Testis (tissue), 2 donors: ENCODE measurements at regions not wholly inside any gene's neighbourhood (a gene's known extent, or its start where the extent isn't known, plus 50 kb on each side); places are given as distances from the start of the nearest gene placed in this dataset.

Source experiments
- DNase-seq: peaks from one replicate; pipeline ENCODE4 v3.0.0-alpha.2; 2019
- H3K27ac ChIP-seq, 2 donors: fragments of 200-600 bp; sonication (generic); one replicate each; pipeline ENCODE4 v1.5.1; 2019
- H3K27me3 ChIP-seq: fragments of 200-600 bp; sonication (generic); one replicate; pipeline ENCODE4 v1.5.1; 2019
- H3K36me3 ChIP-seq: fragments of 200-600 bp; sonication (generic); one replicate; pipeline ENCODE4 v1.5.1; 2017; ENCODE audit warnings: low read depth; ENCODE audit errors: missing control alignments
- H3K4me1 ChIP-seq: fragments of 200-600 bp; sonication (generic); one replicate; pipeline ENCODE4 v1.5.1; 2019
- H3K4me3 ChIP-seq, 2 donors: fragments of 200-600 bp; sonication (generic); one replicate each; pipeline ENCODE4 v1.5.1; 2017 to 2019
- H3K9me3 ChIP-seq: fragments of 200-600 bp; sonication (generic); one replicate; pipeline ENCODE4 v1.5.1; 2017
- POLR2A ChIP-seq: fragments of 450-650 bp; IDR thresholded peaks from one replicate; pipeline ENCODE4 v1.6.1; 2017; ENCODE audit warnings: antibody characterized with exemption, mild to moderate bottlenecking, moderate library complexity
- WGBS, 2 donors: methylation state at CpG; one replicate each; pipeline ENCODE4 v1.1.5; 2018; 5-methylcytosine and 5-hydroxymethylcytosine counted together
- intact Hi-C: fragments of 100-400 bp; cut with DNase I; formaldehyde crosslinking; loops from one replicate; pipeline ENCODE4 v1.15.1; 2023; ENCODE audit warnings: low total_unique reads
- TF ChIP-seq, protein P1 (sequence below), 3 experiments: fragments of 450-650 bp in 2 of 3; fragments of 200-600 bp in 1 of 3; sonication (generic) in 1 of 3; IDR thresholded peaks; one replicate each; pipeline ENCODE4 v1.5.1; 2016 to 2019; ENCODE audit warnings: antibody characterized with exemption in 3 of 3, mild to moderate bottlenecking in 2 of 3, moderate library complexity in 1 of 3

- Histone ChIP-seq H3K4me3 (no peak overlapping the region), H3K4me1 (no peaks in the 10 kb centered on the region), H3K36me3 (no peaks in the 10 kb centered on the region), H3K27me3 (no peaks in the 10 kb centered on the region), H3K27ac (no peak overlapping the region), H3K9me3 (no peaks in the 10 kb centered on the region)
- no peak for TF ChIP-seq POLR2A
- TF ChIP-seq, protein P1, sequence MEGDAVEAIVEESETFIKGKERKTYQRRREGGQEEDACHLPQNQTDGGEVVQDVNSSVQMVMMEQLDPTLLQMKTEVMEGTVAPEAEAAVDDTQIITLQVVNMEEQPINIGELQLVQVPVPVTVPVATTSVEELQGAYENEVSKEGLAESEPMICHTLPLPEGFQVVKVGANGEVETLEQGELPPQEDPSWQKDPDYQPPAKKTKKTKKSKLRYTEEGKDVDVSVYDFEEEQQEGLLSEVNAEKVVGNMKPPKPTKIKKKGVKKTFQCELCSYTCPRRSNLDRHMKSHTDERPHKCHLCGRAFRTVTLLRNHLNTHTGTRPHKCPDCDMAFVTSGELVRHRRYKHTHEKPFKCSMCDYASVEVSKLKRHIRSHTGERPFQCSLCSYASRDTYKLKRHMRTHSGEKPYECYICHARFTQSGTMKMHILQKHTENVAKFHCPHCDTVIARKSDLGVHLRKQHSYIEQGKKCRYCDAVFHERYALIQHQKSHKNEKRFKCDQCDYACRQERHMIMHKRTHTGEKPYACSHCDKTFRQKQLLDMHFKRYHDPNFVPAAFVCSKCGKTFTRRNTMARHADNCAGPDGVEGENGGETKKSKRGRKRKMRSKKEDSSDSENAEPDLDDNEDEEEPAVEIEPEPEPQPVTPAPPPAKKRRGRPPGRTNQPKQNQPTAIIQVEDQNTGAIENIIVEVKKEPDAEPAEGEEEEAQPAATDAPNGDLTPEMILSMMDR (IDR thresholded peaks at IDR 0.05): no peak
- intact Hi-C loops: no loop called here
- no peak for DNase-seq
These were observed 1368.6 kb downstream of the FSTL5 start for GRCh38 chr4:160795216-160795615.

- DNase-seq: no peak
- intact Hi-C loops: no loop called here
- H3K9me3 ChIP-seq: no peaks in the 10 kb centered on the region
- no peaks in the 10 kb centered on the region for H3K4me1 ChIP-seq
- no peaks in the 10 kb centered on the region for H3K27me3 ChIP-seq
- H3K4me3 ChIP-seq: no peak overlapping the region
- TF ChIP-seq, protein P1 (IDR thresholded peaks at IDR 0.05): no peak
- TF ChIP-seq POLR2A: no peak
- no peak overlapping the region for H3K27ac ChIP-seq
- no peaks in the 10 kb centered on the region for H3K36me3 ChIP-seq
These were observed 1355.6 kb downstream of the FSTL5 start for GRCh38 chr4:160808174-160808573.

DNA sequence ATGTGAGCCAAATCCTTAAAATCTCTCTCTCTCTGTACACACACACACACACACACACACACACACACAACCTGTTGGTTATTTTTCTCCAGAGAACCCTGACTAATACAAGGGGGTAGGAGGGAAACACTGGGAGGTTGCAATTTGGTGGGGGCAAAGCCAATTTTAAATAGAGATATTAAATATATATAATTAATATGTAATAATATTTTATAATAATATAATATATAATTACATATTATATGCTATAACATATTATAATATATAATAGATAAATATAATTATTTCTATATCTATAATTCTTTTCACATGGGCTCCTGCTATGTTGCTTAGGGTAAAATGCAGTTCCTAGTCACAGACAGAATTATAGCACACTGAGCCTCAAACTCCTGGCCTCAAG lies 1354.2 kb downstream of the FSTL5 start:
- Histone ChIP-seq H3K36me3 (no peaks in the 10 kb centered on the region), H3K9me3 (no peaks in the 10 kb centered on the region), H3K4me1 (no peaks in the 10 kb centered on the region), H3K27me3 (no peaks in the 10 kb centered on the region), H3K4me3 (no peak overlapping the region), H3K27ac (no peak overlapping the region)
- TF ChIP-seq, protein P1 (IDR thresholded peaks at IDR 0.05): no peak
- TF ChIP-seq POLR2A: no peak
- intact Hi-C loops: no loop called here
- DNase-seq: no peak

- no peak overlapping the region for H3K4me3 ChIP-seq
- intact Hi-C loops: no loop called here
- H3K27ac ChIP-seq: no peak overlapping the region
- TF ChIP-seq, protein P1 (IDR thresholded peaks at IDR 0.05): no peak
- TF ChIP-seq POLR2A: no peak
- DNase-seq: no peak
- 65 to 81% methylated on average over 1 of the region's 1 CpG for WGBS, 2 donors
- H3K27me3 ChIP-seq: no peaks in the 10 kb centered on the region
- no peaks in the 10 kb centered on the region for H3K4me1 ChIP-seq
- no peaks in the 10 kb centered on the region for H3K9me3 ChIP-seq
- no peaks in the 10 kb centered on the region for H3K36me3 ChIP-seq
These were observed 1353.4 kb downstream of the FSTL5 start for GRCh38 chr4:160810424-160810823.

DNA sequence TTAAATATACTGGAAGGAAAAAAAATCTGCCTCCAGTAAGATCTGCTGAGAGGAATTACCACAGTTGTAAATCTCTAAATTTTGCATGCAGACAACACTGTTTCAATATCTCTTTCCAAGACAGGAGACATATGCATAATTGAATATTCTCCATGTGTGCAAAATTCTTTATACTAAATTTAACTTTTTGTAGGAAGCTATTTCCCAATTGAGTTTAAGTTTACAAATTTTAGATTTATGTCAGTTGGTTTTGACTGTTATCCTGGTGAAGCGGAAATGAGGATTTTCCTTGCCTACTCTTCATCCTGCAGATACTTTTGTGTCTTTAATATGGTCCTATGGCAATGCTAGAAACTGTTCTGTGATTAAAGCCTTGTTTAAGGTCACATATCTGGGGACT lies 1352.9 kb downstream of the FSTL5 start:
- H3K27ac ChIP-seq: no peak overlapping the region
- no peaks in the 10 kb centered on the region for H3K27me3 ChIP-seq
- H3K4me1 ChIP-seq: no peaks in the 10 kb centered on the region
- H3K4me3 ChIP-seq: no peak overlapping the region
- intact Hi-C loops: no loop called here
- H3K36me3 ChIP-seq: no peaks in the 10 kb centered on the region
- H3K9me3 ChIP-seq: no peaks in the 10 kb centered on the region
- DNase-seq: no peak
- TF ChIP-seq, protein P1 (IDR thresholded peaks at IDR 0.05): no peak
- TF ChIP-seq POLR2A: no peak
- whole genome bisulfite sequencing, 2 donors: 89 to 90% methylated on average over 1 of the region's 1 CpG
